ENCODE measurements at regions not wholly inside any gene's neighbourhood (a gene's known extent, or its start where the extent isn't known, plus 50 kb on each side); places are given as distances from the start of the nearest gene placed in this dataset.

DNA sequence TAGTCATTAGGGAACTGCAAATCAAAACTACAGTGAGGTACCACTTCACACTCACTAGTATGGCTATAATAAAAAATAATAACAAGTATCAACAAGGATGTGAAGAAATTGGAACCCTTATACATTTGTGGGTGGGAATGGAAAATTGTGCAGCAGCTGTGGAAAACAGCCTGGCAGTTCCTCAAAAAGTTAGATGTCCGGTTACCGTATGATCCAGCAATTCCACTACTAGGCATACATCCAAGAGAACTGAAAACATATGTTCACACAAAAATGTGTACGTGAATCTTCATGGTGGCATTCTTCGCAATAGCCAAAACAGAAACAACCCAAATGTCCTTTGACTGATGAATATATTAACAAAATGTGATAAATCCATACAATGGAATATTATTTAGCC, 187.9 kb upstream of the LYSMD4 start:
- TF ChIP-seq, protein P1, sequence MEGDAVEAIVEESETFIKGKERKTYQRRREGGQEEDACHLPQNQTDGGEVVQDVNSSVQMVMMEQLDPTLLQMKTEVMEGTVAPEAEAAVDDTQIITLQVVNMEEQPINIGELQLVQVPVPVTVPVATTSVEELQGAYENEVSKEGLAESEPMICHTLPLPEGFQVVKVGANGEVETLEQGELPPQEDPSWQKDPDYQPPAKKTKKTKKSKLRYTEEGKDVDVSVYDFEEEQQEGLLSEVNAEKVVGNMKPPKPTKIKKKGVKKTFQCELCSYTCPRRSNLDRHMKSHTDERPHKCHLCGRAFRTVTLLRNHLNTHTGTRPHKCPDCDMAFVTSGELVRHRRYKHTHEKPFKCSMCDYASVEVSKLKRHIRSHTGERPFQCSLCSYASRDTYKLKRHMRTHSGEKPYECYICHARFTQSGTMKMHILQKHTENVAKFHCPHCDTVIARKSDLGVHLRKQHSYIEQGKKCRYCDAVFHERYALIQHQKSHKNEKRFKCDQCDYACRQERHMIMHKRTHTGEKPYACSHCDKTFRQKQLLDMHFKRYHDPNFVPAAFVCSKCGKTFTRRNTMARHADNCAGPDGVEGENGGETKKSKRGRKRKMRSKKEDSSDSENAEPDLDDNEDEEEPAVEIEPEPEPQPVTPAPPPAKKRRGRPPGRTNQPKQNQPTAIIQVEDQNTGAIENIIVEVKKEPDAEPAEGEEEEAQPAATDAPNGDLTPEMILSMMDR (IDR thresholded peaks at IDR 0.05; ENCODE audit: low read depth, low read length) = no peak
- H3K9me3 ChIP-seq (ENCODE audit: control insufficient read depth, insufficient read depth, low read length) = no peaks in the 10 kb centered on the region
- POLR2A ChIA-PET = no interaction called here
- CTCF ChIA-PET = no interaction called here
- DNase-seq (ENCODE audit: low read depth, low spot score) = no peak
- H3K27me3 ChIP-seq (ENCODE audit: control insufficient read depth, insufficient read depth, low read length) = peaks cover 5% of the 10 kb centered on the region
- H3K27ac ChIP-seq (ENCODE audit: low read depth, low read length) = no peak overlapping the region
- no peak overlapping the region for H3K4me3 ChIP-seq (ENCODE audit: low read depth, low read length)

DNA sequence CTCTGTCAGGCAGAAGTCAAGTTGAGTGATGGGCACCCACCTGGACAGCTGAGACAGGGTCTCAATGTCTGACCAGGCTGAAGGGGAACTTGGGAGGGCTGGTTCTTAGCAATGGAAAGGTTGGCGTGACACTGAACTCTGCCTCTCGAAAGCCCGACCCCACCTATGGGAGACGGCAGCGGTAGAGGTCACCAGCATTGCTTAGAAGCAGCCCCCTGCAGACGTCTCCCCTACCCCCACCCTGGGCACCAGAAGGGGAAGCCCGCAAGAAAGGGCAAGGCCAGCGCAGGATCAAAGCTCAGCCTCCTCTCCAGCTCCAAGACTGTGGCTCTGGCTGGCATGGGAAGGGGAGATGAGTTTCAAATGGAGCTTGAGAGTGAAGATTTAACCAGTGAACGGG, 184.8 kb upstream of the LYSMD4 start:
- Histone ChIP-seq H3K4me3 (ENCODE audit: low read depth, low read length) (no peak overlapping the region), H3K9me3 (ENCODE audit: control insufficient read depth, insufficient read depth, low read length) (no peaks in the 10 kb centered on the region), H3K27me3 (ENCODE audit: control insufficient read depth, insufficient read depth, low read length) (peaks cover 5% of the 10 kb centered on the region), H3K27ac (ENCODE audit: low read depth, low read length) (no peak overlapping the region)
- CTCF ChIA-PET = no interaction called here
- TF ChIP-seq, protein P1 (IDR thresholded peaks at IDR 0.05; ENCODE audit: low read depth, low read length) = no peak
- no peak for DNase-seq (ENCODE audit: low read depth, low spot score)
- POLR2A ChIA-PET = no interaction called here

DNA sequence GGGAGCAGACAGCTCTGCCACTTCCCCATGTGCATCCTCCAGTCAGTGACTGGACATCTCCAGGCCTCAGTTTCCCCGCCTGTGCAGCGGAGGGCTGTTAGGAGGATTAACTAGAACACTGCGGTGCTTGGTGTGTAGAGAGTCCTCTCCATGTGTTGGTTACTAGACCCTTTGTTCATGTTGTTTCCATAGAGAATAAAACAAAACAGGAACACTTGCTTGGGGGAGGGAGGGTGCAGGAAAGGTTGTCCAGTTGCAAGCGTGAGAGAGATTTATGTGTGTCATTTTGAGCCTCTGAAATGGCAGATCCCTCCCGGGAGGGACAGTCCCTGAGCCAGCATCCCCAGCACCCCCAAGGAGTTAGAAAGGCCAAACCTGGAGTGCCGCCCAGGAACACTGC, 184.0 kb upstream of the LYSMD4 start:
- POLR2A ChIA-PET = no interaction called here
- TF ChIP-seq, protein P1 (IDR thresholded peaks at IDR 0.05; ENCODE audit: low read depth, low read length) = no peak
- CTCF ChIA-PET = no interaction called here
- Histone ChIP-seq H3K27ac (ENCODE audit: low read depth, low read length) (no peak overlapping the region), H3K9me3 (ENCODE audit: control insufficient read depth, insufficient read depth, low read length) (no peaks in the 10 kb centered on the region), H3K4me3 (ENCODE audit: low read depth, low read length) (no peak overlapping the region), H3K27me3 (ENCODE audit: control insufficient read depth, insufficient read depth, low read length) (peaks cover 5% of the 10 kb centered on the region)
- DNase-seq (ENCODE audit: low read depth, low spot score) = no peak

DNA sequence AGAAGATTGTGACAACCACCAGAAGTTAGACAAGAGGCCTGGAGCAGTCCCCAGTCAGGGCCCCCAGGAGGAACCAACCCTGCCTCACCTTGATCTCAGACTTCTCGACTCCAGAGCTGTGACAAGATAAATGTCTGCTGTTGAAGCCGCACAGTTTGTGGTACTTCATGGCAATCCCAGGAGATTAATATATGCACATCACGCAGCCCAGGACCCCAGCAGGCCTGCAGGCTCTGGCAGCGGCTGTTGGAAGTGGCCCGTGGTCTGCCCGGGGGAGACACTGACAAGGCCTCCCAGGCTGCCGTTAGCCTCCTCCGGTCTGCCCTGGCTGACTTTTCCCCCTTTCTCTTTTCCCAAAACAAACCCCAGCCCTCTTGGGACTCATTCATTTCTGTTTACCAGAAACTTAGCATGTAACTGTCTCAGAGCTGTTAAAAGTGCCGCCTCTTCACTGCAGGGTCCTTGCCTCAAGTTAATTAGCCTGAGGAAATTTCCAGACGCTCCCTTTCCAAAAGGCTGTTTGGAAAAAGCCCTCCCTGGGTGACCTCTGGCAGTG, 183.5 kb upstream of the LYSMD4 start:
- no peak for DNase-seq (ENCODE audit: low read depth, low spot score)
- TF ChIP-seq, protein P1 (IDR thresholded peaks at IDR 0.05; ENCODE audit: low read depth, low read length) = no peak
- ChIA-PET POLR2A (no interaction called here), CTCF (no interaction called here)
- Histone ChIP-seq H3K27me3 (ENCODE audit: control insufficient read depth, insufficient read depth, low read length) (peaks cover 5% of the 10 kb centered on the region), H3K9me3 (ENCODE audit: control insufficient read depth, insufficient read depth, low read length) (no peaks in the 10 kb centered on the region), H3K4me3 (ENCODE audit: low read depth, low read length) (no peak overlapping the region), H3K27ac (ENCODE audit: low read depth, low read length) (no peak overlapping the region)

DNA sequence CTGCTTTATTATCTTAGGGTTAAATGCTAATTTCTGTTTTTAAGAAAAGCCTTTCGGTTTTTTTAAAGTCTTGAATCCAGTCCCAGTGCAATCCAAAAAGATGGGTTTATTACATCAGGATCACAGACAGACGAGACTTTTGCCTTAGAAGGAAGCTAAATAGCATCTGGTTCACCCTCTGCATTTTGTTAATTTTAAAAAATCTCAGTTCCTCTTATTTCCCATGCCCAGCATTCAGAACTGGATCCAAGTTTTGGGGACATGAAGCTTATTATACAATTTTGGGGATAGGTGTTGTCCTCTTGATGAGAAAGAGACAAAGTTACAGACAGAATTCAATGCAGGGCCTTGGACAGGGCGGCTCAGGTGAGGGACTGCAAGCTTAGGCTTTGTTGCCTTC, 181.5 kb upstream of the LYSMD4 start:
- ChIA-PET POLR2A (no interaction called here), CTCF (no interaction called here)
- H3K27ac ChIP-seq (ENCODE audit: low read depth, low read length) = no peak overlapping the region
- H3K9me3 ChIP-seq (ENCODE audit: control insufficient read depth, insufficient read depth, low read length) = no peaks in the 10 kb centered on the region
- no peak overlapping the region for H3K4me3 ChIP-seq (ENCODE audit: low read depth, low read length)
- TF ChIP-seq, protein P1 (IDR thresholded peaks at IDR 0.05; ENCODE audit: low read depth, low read length) = no peak
- no peak for DNase-seq (ENCODE audit: low read depth, low spot score)
- peaks cover 4% of the 10 kb centered on the region for H3K27me3 ChIP-seq (ENCODE audit: control insufficient read depth, insufficient read depth, low read length)

Measured in AG04450 (cell line).